AG04450 (cell line): ENCODE measurements at regions not wholly inside any gene's neighbourhood (a gene's known extent, or its start where the extent isn't known, plus 50 kb on each side); places are given as distances from the start of the nearest gene placed in this dataset.
"Not testable (repeated sequence)": the region's sequence is repeated elsewhere in the genome, so short reads cannot be mapped to it uniquely, and the experiment has no call there.

Source experiments
- CTCF ChIA-PET: fragments of 300-600, 350-600 bp; formaldehyde crosslinking; extraction: SDS; loops from one replicate; lab custom pipeline; 2022; ENCODE audit warnings: antibody characterized with exemption, inconsistent platforms; lab: Charles Lee
- POLR2A ChIA-PET: fragments of 350-600 bp; formaldehyde crosslinking; extraction: SDS; loops from one replicate; lab custom pipeline; 2021; ENCODE audit warnings: antibody characterized with exemption, inconsistent platforms; lab: Yijun Ruan, JAX
- DNase-seq: peaks from one replicate; pipeline ENCODE4 v3.0.0-alpha.2; 2011; ENCODE audit warnings: low read depth, low spot score
- H3K27ac ChIP-seq: one replicate; pipeline ENCODE4 v1.5.1; 2012; ENCODE audit warnings: low read depth, low read length, control low read depth
- H3K27me3 ChIP-seq: one replicate; pipeline ENCODE4 v1.6.0; 2012; ENCODE audit warnings: low read length; ENCODE audit not compliant: control insufficient read depth, insufficient read depth
- H3K4me3 ChIP-seq: 2 replicates; pipeline ENCODE4 v1.5.1; 2011; ENCODE audit warnings: mild to moderate bottlenecking, low read depth, low read length, control low read depth
- H3K9me3 ChIP-seq: 2 replicates; pipeline ENCODE4 v1.5.1; 2012; ENCODE audit warnings: low read length; ENCODE audit not compliant: control insufficient read depth, insufficient read depth
- CTCF ChIP-seq: IDR thresholded peaks from 2 replicates; pipeline ENCODE4 v1.5.1; 2011; ENCODE audit warnings: low read depth, low read length, control low read depth, inconsistent platforms

GRCh38 chr3:164306042-164306441 lies 772.3 kb downstream of the SI start:
- ChIA-PET CTCF (no interaction called here), POLR2A (no interaction called here)
- H3K27me3 ChIP-seq, result no peaks in the 10 kb centered on the region
- H3K27ac ChIP-seq, result no peak overlapping the region
- H3K4me3 ChIP-seq, result no peak overlapping the region
- H3K9me3 ChIP-seq, result peaks cover 19% of the 10 kb centered on the region; the same call in 1 of the 2 replicates
- no peak for DNase-seq
- no peak for TF ChIP-seq CTCF

- H3K9me3 ChIP-seq, result peaks cover 9% of the 10 kb centered on the region; the same call in 1 of the 2 replicates
- ChIA-PET POLR2A (no interaction called here), CTCF (no interaction called here)
- H3K27ac ChIP-seq, result no peak overlapping the region
- no peak for DNase-seq
- TF ChIP-seq CTCF, result no peak
- no peak overlapping the region for H3K4me3 ChIP-seq
- no peaks in the 10 kb centered on the region for H3K27me3 ChIP-seq
These were observed 774.4 kb downstream of the SI start for GRCh38 chr3:164303894-164304293.

GRCh38 chr3:164302622-164303021 lies 775.7 kb downstream of the SI start:
- Histone ChIP-seq H3K4me3 (no peak overlapping the region), H3K27me3 (no peaks in the 10 kb centered on the region), H3K27ac (no peak overlapping the region), H3K9me3 (peaks cover 9% of the 10 kb centered on the region; the same call in 1 of the 2 replicates)
- CTCF ChIA-PET, result no interaction called here
- POLR2A ChIA-PET, result no interaction called here
- DNase-seq, result no peak
- TF ChIP-seq CTCF, result no peak

- H3K27me3 ChIP-seq, POLR2A ChIA-PET, DNase-seq, CTCF ChIA-PET, H3K27ac ChIP-seq, H3K9me3 ChIP-seq, H3K4me3 ChIP-seq: not testable (repeated sequence)
These were observed 786.8 kb downstream of the SI start for GRCh38 chr3:164291486-164291885.

- CTCF ChIA-PET, result no interaction called here
- POLR2A ChIA-PET, result no interaction called here
- Histone ChIP-seq H3K27me3 (no peaks in the 10 kb centered on the region), H3K9me3 (peaks cover 33% of the 10 kb centered on the region; the same call in 1 of the 2 replicates), H3K4me3 (no peak overlapping the region), H3K27ac (no peak overlapping the region)
- DNase-seq, result no peak
- no peak for TF ChIP-seq CTCF
These were observed 799.7 kb downstream of the SI start for GRCh38 chr3:164278550-164278949.

- CTCF ChIA-PET, result no interaction called here
- POLR2A ChIA-PET, result no interaction called here
- Histone ChIP-seq H3K27ac (no peak overlapping the region), H3K4me3 (no peak overlapping the region), H3K9me3 (peaks cover 4% of the 10 kb centered on the region), H3K27me3 (no peaks in the 10 kb centered on the region)
- DNase-seq, result no peak
- TF ChIP-seq CTCF, result no peak
These were observed 811.2 kb downstream of the SI start for GRCh38 chr3:164267053-164267452.
